DMS79 (cell line): ENCODE measurements at regions not wholly inside any gene's neighbourhood (a gene's known extent, or its start where the extent isn't known, plus 50 kb on each side); places are given as distances from the start of the nearest gene placed in this dataset.

Experiments used
- DNase-seq: peaks from one replicate; lab custom pipeline; 2025; lab: John Stamatoyannopoulos, UW

GRCh38 chr16:50996166-50996829, 154.8 kb downstream of the SALL1 start:
- DNase-seq = peak; percentile 34

- no peak for DNase-seq
Measured at GRCh38 chr16:50994995-50995394, 156.1 kb downstream of the SALL1 start.

GRCh38 chr16:50992350-50993032, 158.6 kb downstream of the SALL1 start:
- DNase-seq = no peak

GRCh38 chr16:50991436-50991835, 159.6 kb downstream of the SALL1 start:
- DNase-seq = no peak

GRCh38 chr16:50991006-50991405, 160.1 kb downstream of the SALL1 start:
- no peak for DNase-seq

GRCh38 chr16:50989047-50989446, 162.0 kb downstream of the SALL1 start:
- DNase-seq = no peak

GRCh38 chr16:50988441-50988840, 162.6 kb downstream of the SALL1 start:
- no peak for DNase-seq

GRCh38 chr16:50986453-50986852, 164.6 kb downstream of the SALL1 start:
- no peak for DNase-seq

- DNase-seq = no peak
Measured at GRCh38 chr16:50985733-50986132, 165.3 kb downstream of the SALL1 start.

GRCh38 chr16:50984688-50985087, 166.4 kb downstream of the SALL1 start:
- DNase-seq = no peak

GRCh38 chr16:50982808-50983207, 168.3 kb downstream of the SALL1 start:
- DNase-seq = no peak

GRCh38 chr16:50981951-50982350, 169.1 kb downstream of the SALL1 start:
- no peak for DNase-seq

GRCh38 chr16:50980666-50981065, 170.4 kb downstream of the SALL1 start:
- no peak for DNase-seq

- DNase-seq = no peak
Measured at GRCh38 chr16:50979806-50980620, 171.1 kb downstream of the SALL1 start.

GRCh38 chr16:50977138-50977537, 173.9 kb downstream of the SALL1 start:
- DNase-seq = no peak

- no peak for DNase-seq
Measured at GRCh38 chr16:50974438-50975036, 176.5 kb downstream of the SALL1 start.

GRCh38 chr16:50972876-50973275, 178.2 kb downstream of the SALL1 start:
- no peak for DNase-seq

- no peak for DNase-seq
Measured at GRCh38 chr16:50970281-50970680, 180.8 kb downstream of the SALL1 start.

- DNase-seq = no peak
Measured at GRCh38 chr16:50967827-50968612, 183.1 kb downstream of the SALL1 start.

- DNase-seq = no peak
Measured at GRCh38 chr16:50964491-50964890, 186.6 kb downstream of the SALL1 start.

- DNase-seq = no peak
Measured at GRCh38 chr16:50961952-50962351, 189.1 kb downstream of the SALL1 start.
